ENCODE measurements at regions not wholly inside any gene's neighbourhood (a gene's known extent, or its start where the extent isn't known, plus 50 kb on each side); places are given as distances from the start of the nearest gene placed in this dataset.

DNA sequence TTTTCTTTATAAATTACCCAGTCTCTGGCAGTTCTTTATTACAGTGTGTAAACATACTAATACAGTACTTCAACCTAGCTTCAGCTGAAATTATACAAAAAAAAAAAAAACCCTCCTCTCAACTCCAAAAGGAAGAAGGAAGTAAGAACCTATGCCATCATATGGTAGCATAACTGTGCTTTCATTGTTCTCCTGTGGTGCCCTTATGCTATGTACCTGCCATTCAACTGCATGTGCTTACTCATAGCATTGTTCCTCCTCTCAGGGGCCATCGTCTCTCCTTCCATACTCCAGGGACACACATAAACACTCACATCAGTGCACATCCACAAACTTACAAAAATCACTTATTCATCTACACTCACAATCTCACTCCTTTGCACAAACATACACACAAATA is 470.1 kb upstream of the HS3ST1 start:
- DNase-seq (ENCODE audit: low spot score) (no peak), ATAC-seq (ENCODE audit: low read depth) (no peak)
- TF ChIP-seq, protein P1, sequence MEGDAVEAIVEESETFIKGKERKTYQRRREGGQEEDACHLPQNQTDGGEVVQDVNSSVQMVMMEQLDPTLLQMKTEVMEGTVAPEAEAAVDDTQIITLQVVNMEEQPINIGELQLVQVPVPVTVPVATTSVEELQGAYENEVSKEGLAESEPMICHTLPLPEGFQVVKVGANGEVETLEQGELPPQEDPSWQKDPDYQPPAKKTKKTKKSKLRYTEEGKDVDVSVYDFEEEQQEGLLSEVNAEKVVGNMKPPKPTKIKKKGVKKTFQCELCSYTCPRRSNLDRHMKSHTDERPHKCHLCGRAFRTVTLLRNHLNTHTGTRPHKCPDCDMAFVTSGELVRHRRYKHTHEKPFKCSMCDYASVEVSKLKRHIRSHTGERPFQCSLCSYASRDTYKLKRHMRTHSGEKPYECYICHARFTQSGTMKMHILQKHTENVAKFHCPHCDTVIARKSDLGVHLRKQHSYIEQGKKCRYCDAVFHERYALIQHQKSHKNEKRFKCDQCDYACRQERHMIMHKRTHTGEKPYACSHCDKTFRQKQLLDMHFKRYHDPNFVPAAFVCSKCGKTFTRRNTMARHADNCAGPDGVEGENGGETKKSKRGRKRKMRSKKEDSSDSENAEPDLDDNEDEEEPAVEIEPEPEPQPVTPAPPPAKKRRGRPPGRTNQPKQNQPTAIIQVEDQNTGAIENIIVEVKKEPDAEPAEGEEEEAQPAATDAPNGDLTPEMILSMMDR (IDR thresholded peaks at IDR 0.05; ENCODE audit: poor library complexity, severe bottlenecking): no peak
- H3K4me1 ChIP-seq (ENCODE audit: insufficient read depth, poor library complexity, severe bottlenecking): no peaks in the 10 kb centered on the region
- H3K4me3 ChIP-seq (ENCODE audit: severe bottlenecking): no peak overlapping the region
- H3K27ac ChIP-seq (ENCODE audit: poor library complexity, severe bottlenecking): no peak overlapping the region
- no peaks in the 10 kb centered on the region for H3K9me3 ChIP-seq (ENCODE audit: severe bottlenecking)
- H3K36me3 ChIP-seq (ENCODE audit: low read depth): no peaks in the 10 kb centered on the region
- H3K27me3 ChIP-seq (ENCODE audit: insufficient read depth, poor library complexity, severe bottlenecking): no peaks in the 10 kb centered on the region

DNA sequence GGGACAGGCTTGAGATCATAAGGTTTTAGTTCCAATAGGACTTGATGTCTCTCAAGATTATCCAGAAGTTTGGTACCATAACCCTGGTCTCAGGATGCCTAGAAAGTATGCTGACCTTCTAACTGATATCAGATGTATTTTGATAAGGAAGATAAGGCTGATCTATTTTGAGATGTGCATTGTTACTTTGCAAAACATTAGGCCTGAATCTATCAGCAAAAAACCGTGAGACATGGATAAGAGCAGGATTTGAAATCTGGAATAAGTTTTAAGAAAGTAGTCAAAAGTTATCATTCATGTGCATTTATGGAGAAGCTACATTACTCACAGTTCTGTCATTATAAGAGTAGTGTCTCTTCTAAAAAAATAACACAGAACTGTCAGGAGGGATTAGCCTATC is 467.1 kb upstream of the HS3ST1 start:
- DNase-seq (ENCODE audit: low spot score) (no peak), ATAC-seq (ENCODE audit: low read depth) (no peak)
- no peaks in the 10 kb centered on the region for H3K27me3 ChIP-seq (ENCODE audit: insufficient read depth, poor library complexity, severe bottlenecking)
- H3K9me3 ChIP-seq (ENCODE audit: severe bottlenecking): no peaks in the 10 kb centered on the region
- no peak overlapping the region for H3K27ac ChIP-seq (ENCODE audit: poor library complexity, severe bottlenecking)
- H3K4me3 ChIP-seq (ENCODE audit: severe bottlenecking): no peak overlapping the region
- TF ChIP-seq, protein P1 (IDR thresholded peaks at IDR 0.05; ENCODE audit: poor library complexity, severe bottlenecking): no peak
- H3K36me3 ChIP-seq (ENCODE audit: low read depth): no peaks in the 10 kb centered on the region
- no peaks in the 10 kb centered on the region for H3K4me1 ChIP-seq (ENCODE audit: insufficient read depth, poor library complexity, severe bottlenecking)

DNA sequence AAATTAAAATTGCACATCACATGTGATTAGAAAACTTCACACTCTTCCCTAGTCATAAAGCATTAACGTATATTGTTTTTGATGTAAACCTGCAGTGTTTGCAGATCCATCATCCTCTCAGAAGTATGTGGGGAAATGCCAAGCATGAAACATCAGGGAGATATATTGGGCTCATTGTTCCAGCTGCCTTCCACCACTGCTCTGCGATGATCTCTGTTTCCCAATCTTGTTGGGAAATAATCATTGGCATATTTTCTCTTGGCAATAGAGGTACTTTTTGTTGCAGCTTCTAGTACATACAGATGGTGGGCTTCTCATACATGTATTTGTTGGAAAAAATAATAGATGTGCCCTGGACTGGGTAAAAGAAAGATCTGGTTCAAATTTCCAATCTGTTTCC is 466.3 kb upstream of the HS3ST1 start:
- ATAC-seq (ENCODE audit: low read depth) (no peak), DNase-seq (ENCODE audit: low spot score) (no peak)
- Histone ChIP-seq H3K4me3 (ENCODE audit: severe bottlenecking) (no peak overlapping the region), H3K36me3 (ENCODE audit: low read depth) (no peaks in the 10 kb centered on the region), H3K4me1 (ENCODE audit: insufficient read depth, poor library complexity, severe bottlenecking) (no peaks in the 10 kb centered on the region), H3K27me3 (ENCODE audit: insufficient read depth, poor library complexity, severe bottlenecking) (no peaks in the 10 kb centered on the region), H3K27ac (ENCODE audit: poor library complexity, severe bottlenecking) (no peak overlapping the region), H3K9me3 (ENCODE audit: severe bottlenecking) (no peaks in the 10 kb centered on the region)
- TF ChIP-seq, protein P1 (IDR thresholded peaks at IDR 0.05; ENCODE audit: poor library complexity, severe bottlenecking): no peak

DNA sequence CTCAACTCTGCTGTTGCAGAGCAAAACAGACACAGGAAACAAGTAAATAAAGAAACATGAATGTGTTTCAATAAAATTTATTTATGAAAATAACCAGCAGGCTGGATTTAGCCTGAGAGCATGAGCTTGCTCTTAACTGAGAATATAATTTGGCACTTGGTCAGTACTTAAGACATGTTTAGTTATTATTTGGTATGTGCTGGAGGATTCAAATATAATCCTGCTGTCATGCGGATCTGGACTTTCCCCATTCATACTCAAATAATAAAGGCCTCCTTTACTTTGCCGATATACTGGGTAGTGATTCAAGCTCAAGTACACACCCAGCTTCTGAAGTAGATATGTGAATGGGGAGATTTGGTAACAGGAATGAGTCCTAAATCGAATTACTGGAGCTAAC is 465.5 kb upstream of the HS3ST1 start:
- no peak for DNase-seq (ENCODE audit: low spot score)
- TF ChIP-seq, protein P1 (IDR thresholded peaks at IDR 0.05; ENCODE audit: poor library complexity, severe bottlenecking): no peak

DNA sequence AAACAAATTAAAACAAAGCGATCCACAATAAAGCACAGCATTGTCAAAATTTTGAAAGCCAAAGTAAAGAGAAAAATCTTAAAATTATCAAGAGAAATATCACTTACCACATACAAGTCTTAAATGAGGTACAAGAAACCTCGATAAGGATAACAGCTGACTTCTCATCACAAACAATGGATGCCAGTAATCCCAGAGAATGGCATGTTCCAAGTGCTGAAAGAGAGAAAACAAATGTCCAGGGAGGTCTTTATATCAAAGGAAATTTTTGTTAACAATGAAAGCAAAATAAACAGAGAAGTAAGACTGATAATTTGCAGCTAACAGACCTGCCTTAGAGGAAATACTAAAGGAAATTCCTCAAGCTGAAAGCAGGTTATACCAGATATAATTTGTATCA is 460.4 kb upstream of the HS3ST1 start:
- DNase-seq (ENCODE audit: low spot score) (no peak), ATAC-seq (ENCODE audit: low read depth) (no peak)
- no peaks in the 10 kb centered on the region for H3K4me1 ChIP-seq (ENCODE audit: insufficient read depth, poor library complexity, severe bottlenecking)
- TF ChIP-seq, protein P1 (IDR thresholded peaks at IDR 0.05; ENCODE audit: poor library complexity, severe bottlenecking): no peak
- no peaks in the 10 kb centered on the region for H3K9me3 ChIP-seq (ENCODE audit: severe bottlenecking)
- H3K27me3 ChIP-seq (ENCODE audit: insufficient read depth, poor library complexity, severe bottlenecking): no peaks in the 10 kb centered on the region
- H3K27ac ChIP-seq (ENCODE audit: poor library complexity, severe bottlenecking): no peak overlapping the region
- H3K4me3 ChIP-seq (ENCODE audit: severe bottlenecking): no peak overlapping the region
- no peaks in the 10 kb centered on the region for H3K36me3 ChIP-seq (ENCODE audit: low read depth)

More for the DNA sequence above, 465.5 kb upstream of the HS3ST1 start:
- Histone ChIP-seq H3K9me3 (ENCODE audit: severe bottlenecking) (no peaks in the 10 kb centered on the region), H3K4me3 (ENCODE audit: severe bottlenecking) (no peak overlapping the region), H3K4me1 (ENCODE audit: insufficient read depth, poor library complexity, severe bottlenecking) (no peaks in the 10 kb centered on the region), H3K27me3 (ENCODE audit: insufficient read depth, poor library complexity, severe bottlenecking) (no peaks in the 10 kb centered on the region), H3K27ac (ENCODE audit: poor library complexity, severe bottlenecking) (no peak overlapping the region), H3K36me3 (ENCODE audit: low read depth) (no peaks in the 10 kb centered on the region)
- no peak for ATAC-seq (ENCODE audit: low read depth)

All from RWPE2 (cell line).